HCT116 (cell line): ENCODE measurements at regions not wholly inside any gene's neighbourhood (a gene's known extent, or its start where the extent isn't known, plus 50 kb on each side); places are given as distances from the start of the nearest gene placed in this dataset.

Source experiments
- ATAC-seq: fragments of 200-7000 bp; cut with Tn5 transposase; 2 replicates; pipeline ENCODE4 v1.9.1; 2020; ENCODE audit warnings: mild to moderate bottlenecking, moderate library complexity
- BruUV-seq: library from RNA; stranded (reverse); fragments of 400-500 nt; replicated peaks from 2 replicates; lab custom pipeline; 2021; lab: Mats Ljungman, UMichigan
- CTCF ChIA-PET: fragments of 300-600 bp; sonication (Branson Sonifier 250); formaldehyde crosslinking; loops from one replicate; lab custom pipeline; 2021; ENCODE audit warnings: antibody characterized with exemption; lab: Charles Lee
- POLR2A ChIA-PET: fragments of 300-600, 350-600 bp; sonication (Branson Sonifier 250); formaldehyde crosslinking; loops from one replicate; lab custom pipeline; 2021; ENCODE audit warnings: antibody characterized with exemption; lab: Charles Lee
- RAD21 ChIA-PET, 2 experiments: fragments of 300-600 bp; sonication (Branson Sonifier 250); formaldehyde crosslinking; loops; one replicate each; lab custom pipeline; 2023; ENCODE audit warnings: low total read pairs in 2 of 2; ENCODE audit not compliant: uncharacterized antibody in 2 of 2, unreplicated experiment in 2 of 2, low non-redundant PET in 1 of 2; lab: Charles Lee
- DNase-seq: peaks from one replicate; pipeline ENCODE4 v3.0.0-alpha.2; 2010; ENCODE audit warnings: low read depth, low spot score
- H2AFZ ChIP-seq: fragments of 200-600 bp; shearing (Covaris generic), sonication (generic); 2 replicates; pipeline ENCODE4 v1.6.1; 2017; ENCODE audit warnings: low read depth, mixed run types, mixed read lengths, antibody characterized with exemption, low read length; ENCODE audit not compliant: poor library complexity, severe bottlenecking
- H3K27ac ChIP-seq: 2 replicates; pipeline ENCODE4 v1.5.1; 2012; ENCODE audit warnings: low read depth, low read length
- H3K27me3 ChIP-seq: fragments of 200-600 bp; sonication (generic); 2 replicates; pipeline ENCODE4 v1.6.1; 2016; ENCODE audit warnings: mixed run types, low read length, mixed read lengths; ENCODE audit not compliant: insufficient read depth
- H3K36me3 ChIP-seq, 2 experiments: fragments of 200-500 bp in 1 of 2; fragments of 200-600 bp in 1 of 2; sonication (Bioruptor generic) in 1 of 2; sonication (generic) in 1 of 2; 2 replicates each; pipeline versions ENCODE4 v1.5.1 to v1.6.1; 2014 to 2016; ENCODE audit warnings: low read length in 2 of 2, inconsistent platforms in 1 of 2, mixed read lengths in 1 of 2, mixed run types in 1 of 2; ENCODE audit not compliant: insufficient read depth in 2 of 2, control insufficient read depth in 1 of 2
- H3K4me1 ChIP-seq, 2 experiments: fragments of 200-600 bp in 1 of 2; sonication (generic) in 1 of 2; 2 replicates each; pipeline versions ENCODE4 v1.5.1 to v1.6.1; 2012 to 2017; ENCODE audit warnings: low read length in 2 of 2, inconsistent platforms in 1 of 2, mild to moderate bottlenecking in 1 of 2, mixed read lengths in 1 of 2, mixed run types in 1 of 2, moderate library complexity in 1 of 2; ENCODE audit not compliant: insufficient read depth in 2 of 2, control insufficient read depth in 1 of 2
- H3K4me2 ChIP-seq: fragments of 200-600 bp; sonication (generic); 2 replicates; pipeline ENCODE4 v1.6.1; 2017; ENCODE audit warnings: mixed run types, low read length, mixed read lengths
- H3K4me3 ChIP-seq, 2 experiments: fragments of 200-600 bp in 1 of 2; sonication (generic) in 1 of 2; replicated peaks in 1 of 2; 2 replicates each; pipeline ENCODE4 v1.5.1; 2011 to 2016; ENCODE audit warnings: low read length in 2 of 2, control low read depth in 1 of 2, low read depth in 1 of 2, mild to moderate bottlenecking in 1 of 2, mixed read lengths in 1 of 2, mixed run types in 1 of 2
- H3K79me2 ChIP-seq: fragments of 200-600 bp; sonication (generic); 2 replicates; pipeline ENCODE4 v1.6.1; 2017; ENCODE audit warnings: mild to moderate bottlenecking, mixed run types, low read length, moderate library complexity, mixed read lengths; ENCODE audit not compliant: insufficient read depth
- H3K9ac ChIP-seq: fragments of 200-600 bp; sonication (generic); 2 replicates; pipeline ENCODE4 v1.6.1; 2016; ENCODE audit warnings: low read length, mixed read lengths
- H3K9me2 ChIP-seq: fragments of 200-600 bp; sonication (generic), shearing (Covaris generic); 2 replicates; pipeline ENCODE4 v1.6.1; 2017; ENCODE audit warnings: mixed run types, mild to moderate bottlenecking, moderate library complexity; ENCODE audit not compliant: insufficient read depth
- H3K9me3 ChIP-seq, 2 experiments: fragments of 200-500 bp in 1 of 2; fragments of 200-600 bp in 1 of 2; sonication (Bioruptor generic) in 1 of 2; sonication (generic) in 1 of 2; 2 replicates each; pipeline ENCODE4 v1.6.1; 2014 to 2017; ENCODE audit warnings: low read length in 2 of 2, mixed read lengths in 2 of 2, inconsistent platforms in 1 of 2, low read depth in 1 of 2, mild to moderate bottlenecking in 1 of 2, mixed run types in 1 of 2, moderate library complexity in 1 of 2; ENCODE audit not compliant: control insufficient read depth in 1 of 2, insufficient read depth in 1 of 2
- H4K20me1 ChIP-seq: fragments of 200-600 bp; sonication (generic), shearing (Covaris generic); 2 replicates; pipeline ENCODE4 v1.6.1; 2017; ENCODE audit warnings: mixed run types, mild to moderate bottlenecking, moderate library complexity; ENCODE audit not compliant: insufficient read depth
- CTCF ChIP-seq, 3 experiments: fragments of 200-600 bp in 1 of 3; sonication (generic) in 1 of 3; IDR thresholded peaks in 2 of 3; conservative IDR thresholded peaks in 1 of 3; 2 replicates each; pipeline ENCODE4 v1.5.1; 2012 to 2017; ENCODE audit warnings: low read depth in 2 of 3, low read length in 2 of 3, antibody characterized with exemption in 1 of 3, borderline replicate concordance in 1 of 3, control low read depth in 1 of 3, mild to moderate bottlenecking in 1 of 3, mixed read lengths in 1 of 3, mixed run types in 1 of 3, moderate library complexity in 1 of 3; ENCODE audit not compliant: insufficient read depth in 1 of 3
- EGR1 ChIP-seq: IDR thresholded peaks from 2 replicates; pipeline ENCODE4 v1.6.1; 2012; ENCODE audit warnings: low read depth
- ELF1 ChIP-seq: IDR thresholded peaks from 2 replicates; pipeline ENCODE4 v1.6.1; 2012; ENCODE audit warnings: low read depth, borderline replicate concordance
- EZH2phosphoT487 ChIP-seq: fragments of 200-600 bp; IDR thresholded peaks from 2 replicates; pipeline ENCODE4 v1.6.1; 2018; ENCODE audit warnings: antibody characterized with exemption, borderline replicate concordance
- FOSL1 ChIP-seq: IDR thresholded peaks from 2 replicates; pipeline ENCODE4 v1.6.1; 2012; ENCODE audit warnings: low read depth
- JUND ChIP-seq: IDR thresholded peaks from 2 replicates; pipeline ENCODE4 v1.6.1; 2012
- POLR2A ChIP-seq: IDR thresholded peaks from 2 replicates; pipeline ENCODE4 v1.7.0; 2011; ENCODE audit warnings: borderline replicate concordance; ENCODE audit not compliant: insufficient read depth, insufficient read length; ENCODE audit errors: extremely low read depth
- POLR2AphosphoS5 ChIP-seq: IDR thresholded peaks from 2 replicates; pipeline ENCODE4 v1.6.1; 2011; ENCODE audit warnings: mild to moderate bottlenecking, low read depth, low read length, moderate library complexity
- RAD21 ChIP-seq: IDR thresholded peaks from 2 replicates; pipeline ENCODE4 v1.6.1; 2012; ENCODE audit warnings: low read depth, mild to moderate bottlenecking
- YY1 ChIP-seq: IDR thresholded peaks from 2 replicates; pipeline ENCODE4 v1.6.1; 2011; ENCODE audit warnings: low read length, low read depth, moderate library complexity, mild to moderate bottlenecking; ENCODE audit not compliant: insufficient replicate concordance; ENCODE audit errors: extremely low read depth
- intact Hi-C: fragments of 100-400 bp; cut with micrococcal nuclease; formaldehyde crosslinking; loops from 2 replicates; pipeline ENCODE4 v1.10.0; 2022

GRCh38 chr4:84325625-84326024 is 173.5 kb downstream of the NKX6-1 start:
- Histone ChIP-seq H3K27me3 (no peaks in the 10 kb centered on the region), H3K36me3 (no peaks in the 10 kb centered on the region), H3K79me2 (no peaks in the 10 kb centered on the region), H2AFZ (no peak overlapping the region), H4K20me1 (no peaks in the 10 kb centered on the region), H3K9me2 (no peaks in the 10 kb centered on the region), H3K4me2 (no peak overlapping the region), H3K4me1 (no peaks in the 10 kb centered on the region), H3K9ac (no peak overlapping the region), H3K27ac (no peak overlapping the region), H3K4me3 (no peak overlapping the region), H3K9me3 (no peaks in the 10 kb centered on the region)
- ChIA-PET POLR2A (no interaction called here), RAD21 (no interaction called here), CTCF (no interaction called here)
- no peak for TF ChIP-seq JUND
- TF ChIP-seq YY1: no peak
- TF ChIP-seq FOSL1: no peak
- TF ChIP-seq RAD21: no peak
- intact Hi-C loops: no loop called here
- DNase-seq (no peak), ATAC-seq (no peak)
- no TSS peak for BruUV-seq

GRCh38 chr4:84324303-84325245 is 174.5 kb downstream of the NKX6-1 start:
- TF ChIP-seq EGR1: no peak
- no peak for TF ChIP-seq EZH2phosphoT487
- no peak for TF ChIP-seq ELF1
- no peak for TF ChIP-seq YY1
- no peak for TF ChIP-seq POLR2A
- no peak for TF ChIP-seq FOSL1
- no peak for TF ChIP-seq POLR2AphosphoS5
- TF ChIP-seq CTCF (IDR thresholded peaks at IDR 0.05 in 2 of 3, conservative IDR thresholded peaks at IDR 0.05 in 1 of 3; ENCODE audit: borderline replicate concordance in 1 of 3, insufficient read depth in 1 of 3, low read depth in 2 of 3, low read length in 2 of 3): no peak
- ChIA-PET RAD21 (no interaction called here), CTCF (no interaction called here)

More at GRCh38 chr4:84324303-84325245, 174.5 kb downstream of the NKX6-1 start:
- Histone ChIP-seq H4K20me1 (no peaks in the 10 kb centered on the region), H3K4me2 (no peak overlapping the region), H3K36me3 (no peaks in the 10 kb centered on the region), H3K9ac (no peak overlapping the region), H3K4me3 (no peak overlapping the region), H3K9me3 (no peaks in the 10 kb centered on the region), H3K9me2 (no peaks in the 10 kb centered on the region), H3K27me3 (no peaks in the 10 kb centered on the region), H3K4me1 (no peaks in the 10 kb centered on the region), H3K27ac (no peak overlapping the region), H3K79me2 (no peaks in the 10 kb centered on the region), H2AFZ (no peak overlapping the region)
- intact Hi-C loops: no loop called here
- ATAC-seq (no peak), DNase-seq (no peak)
- POLR2A ChIA-PET: no interaction called here
- no TSS peak for BruUV-seq
